Heart left ventricle (tissue), 13 donors: ENCODE measurements at regions not wholly inside any gene's neighbourhood (a gene's known extent, or its start where the extent isn't known, plus 50 kb on each side); places are given as distances from the start of the nearest gene placed in this dataset.

Experiments used
- POLR2A ChIP-seq, 2 donors: fragments of 450-650 bp; IDR thresholded peaks; one replicate each; pipeline ENCODE4 v1.6.1; 2017; ENCODE audit warnings: antibody characterized with exemption in 2 of 2, mild to moderate bottlenecking in 2 of 2, moderate library complexity in 2 of 2
- TF ChIP-seq, protein P1 (sequence below), 12 donors: fragments of 200-600 bp; sonication (generic) in 4 of 12; IDR thresholded peaks; one replicate each; pipeline versions ENCODE4 v1.5.0 to v1.8.0; 2018 to 2022; ENCODE audit warnings: antibody characterized with exemption in 12 of 12, mild to moderate bottlenecking in 5 of 12
- donor health status: ischemic (EF 13 %, LVEDD 7.1; RV severe dilation, severe dysfunction).
- donor health status: DM: no; HTN: yes; CAD: no.
- donor health status: DM: no; HTN: no; CAD: no.
- donor health status: ischemic (EF 25% LVEDD 6.9; RV normal size, moderate dysfunction).
- donor health status: ischemic (EF 25% LVEDD 5.7; RV mildly dilated, moderate dysfunction).
- donor health status: ischemic (EF 35%, LVEDD 5.7; RV mildly dilated, moderate dysfunction).
- donor health status: nonischemic (EF 11% LVEDD 7.7; RV severe dilation, severe dysfunction).
- donor health status: DM: yes; HTN: yes; CAD: no.
- donor health status: PGD.
- donor health status: ischemic (EF 29% LVEDD 5.4; RV normal size, mild dysfunction).
- donor health status: nonischemic (EF 23%, LVEDD 6.1; RV moderate dilation, normal function).

GRCh38 chr12:105947906-105948305 is 190.8 kb downstream of the NUAK1 start:
- TF ChIP-seq, protein P1, sequence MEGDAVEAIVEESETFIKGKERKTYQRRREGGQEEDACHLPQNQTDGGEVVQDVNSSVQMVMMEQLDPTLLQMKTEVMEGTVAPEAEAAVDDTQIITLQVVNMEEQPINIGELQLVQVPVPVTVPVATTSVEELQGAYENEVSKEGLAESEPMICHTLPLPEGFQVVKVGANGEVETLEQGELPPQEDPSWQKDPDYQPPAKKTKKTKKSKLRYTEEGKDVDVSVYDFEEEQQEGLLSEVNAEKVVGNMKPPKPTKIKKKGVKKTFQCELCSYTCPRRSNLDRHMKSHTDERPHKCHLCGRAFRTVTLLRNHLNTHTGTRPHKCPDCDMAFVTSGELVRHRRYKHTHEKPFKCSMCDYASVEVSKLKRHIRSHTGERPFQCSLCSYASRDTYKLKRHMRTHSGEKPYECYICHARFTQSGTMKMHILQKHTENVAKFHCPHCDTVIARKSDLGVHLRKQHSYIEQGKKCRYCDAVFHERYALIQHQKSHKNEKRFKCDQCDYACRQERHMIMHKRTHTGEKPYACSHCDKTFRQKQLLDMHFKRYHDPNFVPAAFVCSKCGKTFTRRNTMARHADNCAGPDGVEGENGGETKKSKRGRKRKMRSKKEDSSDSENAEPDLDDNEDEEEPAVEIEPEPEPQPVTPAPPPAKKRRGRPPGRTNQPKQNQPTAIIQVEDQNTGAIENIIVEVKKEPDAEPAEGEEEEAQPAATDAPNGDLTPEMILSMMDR (IDR thresholded peaks at IDR 0.05), result no peak
- TF ChIP-seq POLR2A (IDR thresholded peaks at IDR 0.05), result no peak
